Cardiac muscle cell (in vitro differentiated cells and primary cell): ENCODE measurements at regions not wholly inside any gene's neighbourhood (a gene's known extent, or its start where the extent isn't known, plus 50 kb on each side); places are given as distances from the start of the nearest gene placed in this dataset.

Source experiments
- DNase-seq, 2 donors: peaks; one replicate each; pipeline versions ENCODE4 v3.0.0 to v3.0.0-alpha.2; 2010 to 2017; ENCODE audit warnings: low read depth in 1 of 2, low spot score in 1 of 2
- H3K27ac ChIP-seq: fragments of 200-600 bp; sonication (generic); 2 replicates; pipeline ENCODE4 v1.5.1; 2016
- H3K27me3 ChIP-seq: fragments of 200-600 bp; sonication (generic); 2 replicates; pipeline ENCODE4 v1.6.0; 2016; ENCODE audit warnings: control low read depth
- H3K36me3 ChIP-seq: fragments of 200-600 bp; sonication (generic); 2 replicates; pipeline ENCODE4 v1.5.1; 2016; ENCODE audit warnings: control low read depth
- H3K4me1 ChIP-seq: fragments of 200-600 bp; sonication (generic); 2 replicates; pipeline ENCODE4 v1.8.1; 2017; ENCODE audit warnings: low read depth, mild to moderate bottlenecking, mixed run types
- H3K4me3 ChIP-seq: fragments of 200-600 bp; sonication (generic); 2 replicates; pipeline ENCODE4 v1.5.1; 2016; ENCODE audit warnings: mild to moderate bottlenecking
- H3K9me3 ChIP-seq: fragments of 200-600 bp; sonication (generic); 2 replicates; pipeline ENCODE4 v1.5.1; 2017; ENCODE audit warnings: low read depth, mild to moderate bottlenecking, control low read depth
- CTCF ChIP-seq: IDR thresholded peaks from 2 replicates; pipeline ENCODE4 v1.5.1; 2012; ENCODE audit warnings: low read depth, mild to moderate bottlenecking, low read length

- no peak overlapping the region for H3K27ac ChIP-seq
- H3K36me3 ChIP-seq: no peaks in the 10 kb centered on the region
- H3K4me3 ChIP-seq: no peak overlapping the region
- no peaks in the 10 kb centered on the region for H3K27me3 ChIP-seq
- peaks cover 17% of the 10 kb centered on the region for H3K4me1 ChIP-seq
- TF ChIP-seq CTCF: no peak
- no peaks in the 10 kb centered on the region for H3K9me3 ChIP-seq
- no peak for DNase-seq
These were observed 152.7 kb downstream of the VEGFA start for GRCh38 chr6:43922426-43923375.

- TF ChIP-seq CTCF: no peak
- no peaks in the 10 kb centered on the region for H3K27me3 ChIP-seq
- H3K9me3 ChIP-seq: no peaks in the 10 kb centered on the region
- no peak overlapping the region for H3K27ac ChIP-seq
- peaks cover 18% of the 10 kb centered on the region for H3K4me1 ChIP-seq
- H3K36me3 ChIP-seq: no peaks in the 10 kb centered on the region
- H3K4me3 ChIP-seq: no peak overlapping the region
- DNase-seq: no peak
These were observed 151.8 kb downstream of the VEGFA start for GRCh38 chr6:43921548-43922425.

GRCh38 chr6:43921039-43921438 is 151.0 kb downstream of the VEGFA start:
- Histone ChIP-seq H3K27ac (no peak overlapping the region), H3K36me3 (no peaks in the 10 kb centered on the region), H3K27me3 (no peaks in the 10 kb centered on the region), H3K4me3 (no peak overlapping the region), H3K4me1 (peaks cover 16% of the 10 kb centered on the region), H3K9me3 (no peaks in the 10 kb centered on the region)
- DNase-seq: no peak
- no peak for TF ChIP-seq CTCF

GRCh38 chr6:43919774-43920173 is 149.8 kb downstream of the VEGFA start:
- Histone ChIP-seq H3K27me3 (no peaks in the 10 kb centered on the region), H3K27ac (no peak overlapping the region)
- DNase-seq: no peak

More at GRCh38 chr6:43919774-43920173, 149.8 kb downstream of the VEGFA start:
- Histone ChIP-seq H3K9me3 (no peaks in the 10 kb centered on the region), H3K4me1 (peaks cover 15% of the 10 kb centered on the region), H3K4me3 (no peak overlapping the region), H3K36me3 (no peaks in the 10 kb centered on the region)
- TF ChIP-seq CTCF: no peak
